Prostate gland (tissue), 2 donors: ENCODE measurements at regions not wholly inside any gene's neighbourhood (a gene's known extent, or its start where the extent isn't known, plus 50 kb on each side); places are given as distances from the start of the nearest gene placed in this dataset.

Experiments used
- DNase-seq: peaks from one replicate; pipeline ENCODE4 v3.0.0-alpha.2; 2019; ENCODE audit warnings: low spot score
- H3K27ac ChIP-seq, 2 donors: fragments of 200-600 bp; sonication (generic); 2 replicates each; pipeline ENCODE4 v1.5.1; 2017 to 2019
- H3K27me3 ChIP-seq: fragments of 200-600 bp; sonication (generic); replicated peaks from 2 replicates; pipeline ENCODE4 v1.5.1; 2019; ENCODE audit not compliant: insufficient read depth
- H3K36me3 ChIP-seq, 2 donors: fragments of 200-600 bp; sonication (generic); 1 replicate in 1 of 2; 2 replicates in 1 of 2; pipeline versions ENCODE4 v1.5.1 to v1.8.1; 2017 to 2019
- H3K4me1 ChIP-seq: fragments of 200-600 bp; sonication (generic); replicated peaks from 2 replicates; pipeline ENCODE4 v1.5.1; 2019
- H3K4me3 ChIP-seq, 2 donors: fragments of 200-600 bp; sonication (generic); 2 replicates each; pipeline ENCODE4 v1.5.1; 2017 to 2019
- H3K9me3 ChIP-seq: fragments of 200-600 bp; sonication (generic); 2 replicates; pipeline ENCODE4 v1.5.1; 2017
- CTCF ChIP-seq, 4 experiments: fragments of 200-600 bp in 2 of 4; fragments of 450-650 bp in 2 of 4; sonication (generic) in 2 of 4; IDR thresholded peaks; 1 replicate in 3 of 4; 2 replicates in 1 of 4; pipeline ENCODE4 v1.5.1; 2016 to 2019; ENCODE audit warnings: antibody characterized with exemption in 4 of 4, mild to moderate bottlenecking in 2 of 4, moderate library complexity in 2 of 4
- POLR2A ChIP-seq: fragments of 450-650 bp; IDR thresholded peaks from one replicate; pipeline ENCODE4 v1.6.1; 2016; ENCODE audit warnings: antibody characterized with exemption, mild to moderate bottlenecking
- POLR2AphosphoS5 ChIP-seq: sonication (generic); formaldehyde crosslinking; IDR thresholded peaks from one replicate; pipeline ENCODE4 v1.6.1; 2017; ENCODE audit warnings: antibody characterized with exemption
- WGBS: methylation state at CpG from one replicate; pipeline ENCODE4 v1.1.5; 2018; 5-methylcytosine and 5-hydroxymethylcytosine counted together
- intact Hi-C: fragments of 100-400 bp; cut with DNase I; formaldehyde crosslinking; loops from one replicate; pipeline ENCODE4 v1.14.2; 2022

- TF ChIP-seq POLR2AphosphoS5 (peak; percentile 39), POLR2A (no peak)
- H3K27ac ChIP-seq: peak overlapping the region in 1 of 2 donors; percentile 34
- no peaks in the 10 kb centered on the region for H3K4me1 ChIP-seq
- intact Hi-C loops: no loop called here
- no peak overlapping the region for H3K4me3 ChIP-seq
- H3K27me3 ChIP-seq: no peaks in the 10 kb centered on the region
- no peaks in the 10 kb centered on the region for H3K9me3 ChIP-seq
- WGBS: 40% methylated on average over 3 of the region's 3 CpGs
- no peaks in the 10 kb centered on the region for H3K36me3 ChIP-seq
- no peak for DNase-seq
Observed at GRCh38 chr2:82797469-82797868, 1661.6 kb downstream of the SUCLG1 start.

DNA sequence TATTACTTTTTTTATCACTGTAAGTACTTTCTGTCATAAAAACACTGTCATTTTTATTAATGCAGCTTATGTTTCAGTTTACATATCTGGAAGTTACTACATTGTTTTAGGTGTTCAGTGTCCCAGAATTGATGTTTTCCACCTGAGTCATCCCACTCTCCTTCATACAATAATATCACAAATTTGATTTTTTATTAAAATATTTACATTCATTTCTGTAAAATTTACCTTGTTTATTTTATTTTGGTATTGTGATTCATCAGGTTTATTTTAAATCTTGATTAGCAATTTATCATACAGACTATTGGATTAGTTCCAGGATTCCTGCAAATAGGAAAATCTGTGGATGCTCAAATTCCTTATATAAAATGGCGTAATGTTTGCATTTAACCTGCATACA, 1662.9 kb downstream of the SUCLG1 start:
- no peak overlapping the region for H3K27ac ChIP-seq
- no peaks in the 10 kb centered on the region for H3K36me3 ChIP-seq
- H3K9me3 ChIP-seq: no peaks in the 10 kb centered on the region
- intact Hi-C loops: no loop called here
- H3K4me1 ChIP-seq: no peaks in the 10 kb centered on the region
- no peak overlapping the region for H3K4me3 ChIP-seq
- 81% methylated on average over 1 of the region's 1 CpG for WGBS
- H3K27me3 ChIP-seq: no peaks in the 10 kb centered on the region
- TF ChIP-seq POLR2AphosphoS5: no peak
- DNase-seq: no peak

DNA sequence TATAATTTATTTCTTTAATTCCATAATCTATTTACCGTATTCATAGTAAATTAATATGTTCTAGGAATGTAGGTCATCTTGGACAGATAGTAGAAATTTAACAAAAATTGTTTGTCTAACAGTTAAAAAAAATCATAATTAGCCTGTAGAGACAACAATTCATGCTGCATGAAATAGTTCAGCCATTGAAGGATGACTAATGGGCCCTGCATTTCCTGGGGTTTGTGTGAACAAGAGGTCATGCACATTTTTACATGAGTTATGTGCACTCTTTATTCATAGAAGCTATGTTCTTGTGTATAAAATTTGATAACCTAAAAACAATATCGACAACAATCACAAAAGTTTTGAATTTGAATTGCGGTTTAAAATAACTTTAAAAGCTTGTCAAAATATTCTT, 1663.6 kb downstream of the SUCLG1 start:
- H3K27ac ChIP-seq: no peak overlapping the region
- H3K36me3 ChIP-seq: no peaks in the 10 kb centered on the region
- H3K4me1 ChIP-seq: no peaks in the 10 kb centered on the region
- DNase-seq: no peak
- no peaks in the 10 kb centered on the region for H3K27me3 ChIP-seq
- intact Hi-C loops: no loop called here
- H3K9me3 ChIP-seq: no peaks in the 10 kb centered on the region
- no peak overlapping the region for H3K4me3 ChIP-seq
- 48% methylated on average over 3 of the region's 3 CpGs for WGBS
- TF ChIP-seq POLR2A (no peak), POLR2AphosphoS5 (no peak)

- no peak for TF ChIP-seq POLR2A
- no peak for TF ChIP-seq CTCF (IDR thresholded peaks at IDR 0.05)
- TF ChIP-seq POLR2AphosphoS5: no peak
- H3K4me3 ChIP-seq: no peak overlapping the region
- intact Hi-C loops: loop anchor here (5.0 kb wide), 1 partner anchor 302 kb away; no protein-coding TSS in a partner anchor
- H3K4me1 ChIP-seq: no peaks in the 10 kb centered on the region
- no peak for DNase-seq
- no peak overlapping the region for H3K27ac ChIP-seq
- H3K27me3 ChIP-seq: no peaks in the 10 kb centered on the region
- no peaks in the 10 kb centered on the region for H3K36me3 ChIP-seq
- WGBS: 88% methylated on average over 3 of the region's 3 CpGs
- no peaks in the 10 kb centered on the region for H3K9me3 ChIP-seq
Observed at GRCh38 chr2:82793711-82794435, 1665.2 kb downstream of the SUCLG1 start.

- Histone ChIP-seq H3K27ac (no peak overlapping the region), H3K9me3 (no peaks in the 10 kb centered on the region), H3K27me3 (no peaks in the 10 kb centered on the region), H3K36me3 (no peaks in the 10 kb centered on the region), H3K4me3 (no peak overlapping the region), H3K4me1 (no peaks in the 10 kb centered on the region)
- intact Hi-C loops: loop anchor here (5.0 kb wide), 1 partner anchor 300 kb away; no protein-coding TSS in a partner anchor
- DNase-seq: no peak
- WGBS: 90% methylated on average over 5 of the region's 5 CpGs
- no peak for TF ChIP-seq POLR2A
- TF ChIP-seq POLR2AphosphoS5: no peak
- TF ChIP-seq CTCF (IDR thresholded peaks at IDR 0.05): no peak
Observed at GRCh38 chr2:82792316-82792715, 1666.8 kb downstream of the SUCLG1 start.

DNA sequence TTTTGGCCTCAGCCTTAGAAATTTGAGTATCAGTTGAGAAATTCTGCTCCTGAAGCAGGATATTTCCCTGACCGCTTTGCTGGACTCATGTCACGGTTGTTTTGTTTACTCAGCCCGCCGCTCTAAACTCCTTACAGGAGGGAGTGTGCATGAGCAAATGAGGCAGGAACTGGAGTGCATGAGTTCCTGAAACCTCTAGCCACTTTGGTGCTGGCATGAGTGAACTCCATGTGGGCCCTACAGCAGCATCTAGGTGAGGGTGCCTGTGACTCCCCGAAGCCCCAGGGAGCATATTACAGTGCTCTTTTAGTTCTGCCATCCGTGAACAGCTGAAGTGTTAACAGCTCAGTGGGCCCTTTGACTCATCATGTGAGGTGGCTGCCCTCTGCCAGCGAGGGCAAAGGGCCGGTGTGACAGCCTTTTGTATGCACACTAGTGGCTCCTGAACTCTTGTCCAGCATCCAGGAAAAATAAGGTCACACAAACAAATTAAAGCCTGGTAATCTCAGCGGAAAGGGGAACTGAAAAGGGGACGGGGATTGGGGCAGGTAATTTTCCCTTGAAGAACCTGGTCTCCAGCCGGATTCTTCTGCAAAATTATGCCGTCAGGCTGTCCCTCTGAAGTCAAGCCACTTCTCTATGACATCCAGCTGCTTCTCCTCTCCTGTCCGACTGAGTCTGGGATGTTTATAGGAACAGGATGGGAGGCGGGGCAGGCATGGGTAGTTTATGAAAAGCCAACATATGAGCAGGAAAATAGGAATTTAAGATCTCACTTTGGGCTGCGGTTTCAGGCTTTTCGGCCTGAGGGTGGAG, 1668.7 kb downstream of the SUCLG1 start:
- WGBS: 46% methylated on average over 16 of the region's 16 CpGs
- no peaks in the 10 kb centered on the region for H3K9me3 ChIP-seq
- no peaks in the 10 kb centered on the region for H3K4me1 ChIP-seq
- H3K27me3 ChIP-seq: no peaks in the 10 kb centered on the region
- no peaks in the 10 kb centered on the region for H3K36me3 ChIP-seq
- DNase-seq: no peak
- intact Hi-C loops: loop anchor here (5.0 kb wide), 1 partner anchor 298 kb away; no protein-coding TSS in a partner anchor
- H3K4me3 ChIP-seq: no peak overlapping the region
- TF ChIP-seq CTCF (IDR thresholded peaks at IDR 0.05) (no peak), POLR2A (no peak), POLR2AphosphoS5 (no peak)
- H3K27ac ChIP-seq: no peak overlapping the region
